Neural crest cell (in vitro differentiated cells): ENCODE measurements at regions not wholly inside any gene's neighbourhood (a gene's known extent, or its start where the extent isn't known, plus 50 kb on each side); places are given as distances from the start of the nearest gene placed in this dataset.

Source experiments
- DNase-seq: peaks from one replicate; pipeline ENCODE4 v3.0.0; 2021; ENCODE audit warnings: low read depth, mixed read lengths, low spot score
- H3K27ac Mint-ChIP-seq: one replicate; pipeline ENCODE4 v1.8.0; 2021; ENCODE audit warnings: mild to moderate bottlenecking, mixed read lengths; ENCODE audit not compliant: unreplicated experiment
- H3K27me3 Mint-ChIP-seq: 2 replicates; pipeline ENCODE4 v1.8.0; 2021; ENCODE audit warnings: low read depth, mild to moderate bottlenecking, mixed read lengths
- H3K36me3 Mint-ChIP-seq: 2 replicates; pipeline ENCODE4 v1.8.0; 2021; ENCODE audit warnings: low read depth, mild to moderate bottlenecking, mixed read lengths
- H3K4me1 Mint-ChIP-seq: 2 replicates; pipeline ENCODE4 v1.8.0; 2021; ENCODE audit warnings: mixed read lengths
- H3K4me3 Mint-ChIP-seq: one replicate; pipeline ENCODE4 v1.8.0; 2021; ENCODE audit warnings: mild to moderate bottlenecking, mixed read lengths
- H3K9me3 Mint-ChIP-seq: 2 replicates; pipeline ENCODE4 v1.8.0; 2021; ENCODE audit warnings: mixed read lengths
- CTCF ChIP-seq: fragments of 200-600 bp; sonication (generic); conservative IDR thresholded peaks from 2 replicates; pipeline ENCODE4 v1.5.0; 2021; ENCODE audit warnings: antibody characterized with exemption, mild to moderate bottlenecking

- no peak for DNase-seq
- Mint-ChIP-seq H3K36me3 (no peaks in the 10 kb centered on the region), H3K9me3 (peaks cover 11% of the 10 kb centered on the region), H3K27ac (no peak overlapping the region), H3K4me1 (peaks cover 4% of the 10 kb centered on the region), H3K4me3 (no peak overlapping the region), H3K27me3 (no peaks in the 10 kb centered on the region)
- no peak for TF ChIP-seq CTCF
Observed at GRCh38 chr1:55781003-55781402, 565.8 kb upstream of the USP24 start.

- DNase-seq: no peak
- Mint-ChIP-seq H3K4me3 (no peak overlapping the region), H3K27me3 (no peaks in the 10 kb centered on the region), H3K9me3 (peaks cover 24% of the 10 kb centered on the region), H3K27ac (no peak overlapping the region), H3K36me3 (peaks cover 11% of the 10 kb centered on the region), H3K4me1 (peaks cover 20% of the 10 kb centered on the region)
- no peak for TF ChIP-seq CTCF
Observed at GRCh38 chr1:55777545-55777944, 562.4 kb upstream of the USP24 start.

GRCh38 chr1:55775007-55775406 lies 559.8 kb upstream of the USP24 start:
- no peak for TF ChIP-seq CTCF
- Mint-ChIP-seq H3K27ac (peak overlapping the region; percentile 12), H3K4me1 (peaks cover 20% of the 10 kb centered on the region), H3K36me3 (peaks cover 15% of the 10 kb centered on the region), H3K9me3 (peaks cover 31% of the 10 kb centered on the region), H3K4me3 (no peak overlapping the region), H3K27me3 (no peaks in the 10 kb centered on the region)
- no peak for DNase-seq

- H3K4me3 Mint-ChIP-seq: no peak overlapping the region
- H3K27me3 Mint-ChIP-seq: no peaks in the 10 kb centered on the region
- peaks cover 20% of the 10 kb centered on the region for H3K4me1 Mint-ChIP-seq
- no peak overlapping the region for H3K27ac Mint-ChIP-seq
- TF ChIP-seq CTCF: no peak
- H3K9me3 Mint-ChIP-seq: peaks cover 30% of the 10 kb centered on the region
- no peak for DNase-seq
- H3K36me3 Mint-ChIP-seq: peaks cover 15% of the 10 kb centered on the region
Observed at GRCh38 chr1:55774446-55774845, 559.3 kb upstream of the USP24 start.

GRCh38 chr1:55773211-55773940 lies 558.2 kb upstream of the USP24 start:
- peaks cover 20% of the 10 kb centered on the region for H3K4me1 Mint-ChIP-seq
- TF ChIP-seq CTCF: no peak
- DNase-seq: no peak

More at GRCh38 chr1:55773211-55773940, 558.2 kb upstream of the USP24 start:
- no peak overlapping the region for H3K27ac Mint-ChIP-seq
- no peak overlapping the region for H3K4me3 Mint-ChIP-seq
- H3K9me3 Mint-ChIP-seq: peaks cover 28% of the 10 kb centered on the region
- H3K36me3 Mint-ChIP-seq: peaks cover 15% of the 10 kb centered on the region
- H3K27me3 Mint-ChIP-seq: no peaks in the 10 kb centered on the region
